DOHH2 (cell line): ENCODE measurements at regions not wholly inside any gene's neighbourhood (a gene's known extent, or its start where the extent isn't known, plus 50 kb on each side); places are given as distances from the start of the nearest gene placed in this dataset.

Experiments
- H3F3A ChIP-seq: fragments of 200-600 bp; sonication (generic), shearing (Covaris generic); 2 replicates; pipeline ENCODE4 v1.6.0; 2016; ENCODE audit warnings: antibody characterized with exemption, mild to moderate bottlenecking; ENCODE audit not compliant: control insufficient read depth, insufficient read depth
- H3K27ac ChIP-seq: fragments of 200-600 bp; sonication (generic); 2 replicates; pipeline ENCODE4 v1.5.1; 2014; ENCODE audit warnings: low read depth, mild to moderate bottlenecking, low read length, moderate library complexity
- H3K27me3 ChIP-seq: fragments of 200-600 bp; sonication (generic); 2 replicates; pipeline ENCODE4 v1.6.1; 2014; ENCODE audit warnings: mild to moderate bottlenecking, low read length, mixed read lengths; ENCODE audit not compliant: control insufficient read depth
- H3K36me3 ChIP-seq: fragments of 200-600 bp; sonication (generic); 2 replicates; pipeline ENCODE4 v1.6.1; 2014; ENCODE audit warnings: mild to moderate bottlenecking, low read length, moderate library complexity, mixed read lengths; ENCODE audit not compliant: control insufficient read depth
- H3K4me1 ChIP-seq: fragments of 200-600 bp; sonication (generic); 2 replicates; pipeline ENCODE4 v1.6.1; 2014; ENCODE audit warnings: mild to moderate bottlenecking, low read length, mixed read lengths; ENCODE audit not compliant: control insufficient read depth
- H3K4me2 ChIP-seq: fragments of 200-600 bp; sonication (generic); 2 replicates; pipeline ENCODE4 v1.6.0; 2014; ENCODE audit warnings: mild to moderate bottlenecking, low read length, moderate library complexity
- H3K4me3 ChIP-seq: fragments of 200-600 bp; sonication (generic); 2 replicates; pipeline ENCODE4 v1.5.1; 2014; ENCODE audit warnings: mild to moderate bottlenecking, low read length, mixed read lengths
- H3K79me2 ChIP-seq: fragments of 200-600 bp; sonication (generic); 2 replicates; pipeline ENCODE4 v1.6.1; 2014; ENCODE audit warnings: mild to moderate bottlenecking, low read length, mixed read lengths; ENCODE audit not compliant: control insufficient read depth
- H3K9me2 ChIP-seq: fragments of 200-600 bp; sonication (generic); replicated peaks from 2 replicates; pipeline ENCODE4 v1.6.1; 2014; ENCODE audit warnings: mild to moderate bottlenecking, low read length, mixed read lengths; ENCODE audit not compliant: control insufficient read depth
- H3K9me3 ChIP-seq: fragments of 200-600 bp; sonication (generic); 2 replicates; pipeline ENCODE4 v1.6.1; 2014; ENCODE audit warnings: antibody characterized with exemption, low read length, mixed read lengths; ENCODE audit not compliant: control insufficient read depth, insufficient read depth
- H4K20me1 ChIP-seq: fragments of 200-600 bp; sonication (generic); 2 replicates; pipeline ENCODE4 v1.6.0; 2014; ENCODE audit warnings: low read depth, mild to moderate bottlenecking, antibody characterized with exemption, low read length, moderate library complexity; ENCODE audit not compliant: control insufficient read depth, insufficient read depth
- CTCF ChIP-seq: fragments of 200-600 bp; sonication (generic); IDR thresholded peaks from one replicate; pipeline ENCODE4 v1.5.1; 2014; ENCODE audit warnings: antibody characterized with exemption, mild to moderate bottlenecking, low read depth, low read length; ENCODE audit not compliant: poor library complexity, severe bottlenecking
- EZH2phosphoT487 ChIP-seq: fragments of 200-600 bp; sonication (generic); IDR thresholded peaks from 2 replicates; pipeline ENCODE4 v1.6.1; 2017; ENCODE audit warnings: borderline replicate concordance, mild to moderate bottlenecking, antibody characterized with exemption, low read length, moderate library complexity, mixed read lengths

- no peaks in the 10 kb centered on the region for H3K27me3 ChIP-seq
- H3K27ac ChIP-seq = no peak overlapping the region
- H3K4me2 ChIP-seq = no peak overlapping the region
- no peaks in the 10 kb centered on the region for H3K9me3 ChIP-seq
- H3K79me2 ChIP-seq = no peaks in the 10 kb centered on the region
- no peaks in the 10 kb centered on the region for H4K20me1 ChIP-seq
- H3K4me1 ChIP-seq = no peaks in the 10 kb centered on the region
- TF ChIP-seq EZH2phosphoT487 (no peak), CTCF (no peak)
- H3K36me3 ChIP-seq = no peaks in the 10 kb centered on the region
- H3K4me3 ChIP-seq = no peak overlapping the region
- no peaks in the 10 kb centered on the region; the same call in 1 of the 2 replicates for H3K9me2 ChIP-seq
- H3F3A ChIP-seq = no peaks in the 10 kb centered on the region
Observed at GRCh38 chr18:44546954-44547353, 133.7 kb upstream of the SETBP1 start.

GRCh38 chr18:44548291-44549221 is 132.1 kb upstream of the SETBP1 start:
- Histone ChIP-seq H4K20me1 (no peaks in the 10 kb centered on the region), H3K4me3 (no peak overlapping the region), H3K9me2 (no peaks in the 10 kb centered on the region; the same call in 1 of the 2 replicates), H3K4me2 (no peak overlapping the region), H3K9me3 (no peaks in the 10 kb centered on the region), H3K79me2 (no peaks in the 10 kb centered on the region), H3K27ac (no peak overlapping the region), H3K4me1 (no peaks in the 10 kb centered on the region), H3K36me3 (no peaks in the 10 kb centered on the region), H3K27me3 (no peaks in the 10 kb centered on the region), H3F3A (no peaks in the 10 kb centered on the region)
- TF ChIP-seq EZH2phosphoT487 = no peak
- TF ChIP-seq CTCF = no peak

- TF ChIP-seq CTCF = no peak
- no peak for TF ChIP-seq EZH2phosphoT487
- Histone ChIP-seq H3K27ac (no peak overlapping the region), H3K36me3 (no peaks in the 10 kb centered on the region), H3K27me3 (peaks cover 3% of the 10 kb centered on the region), H3K4me2 (no peak overlapping the region), H3F3A (no peaks in the 10 kb centered on the region), H3K79me2 (no peaks in the 10 kb centered on the region), H3K4me3 (no peak overlapping the region), H3K9me3 (no peaks in the 10 kb centered on the region), H3K9me2 (no peaks in the 10 kb centered on the region; the same call in 1 of the 2 replicates), H4K20me1 (no peaks in the 10 kb centered on the region), H3K4me1 (no peaks in the 10 kb centered on the region)
Observed at GRCh38 chr18:44552706-44553105, 128.0 kb upstream of the SETBP1 start.
